GM18498 (cell line): ENCODE measurements at regions not wholly inside any gene's neighbourhood (a gene's known extent, or its start where the extent isn't known, plus 50 kb on each side); places are given as distances from the start of the nearest gene placed in this dataset.
"Not testable (repeated sequence)": the region's sequence is repeated elsewhere in the genome, so short reads cannot be mapped to it uniquely, and the experiment has no call there.

Source experiments
- ATAC-seq: cut with Tn5 transposase; IDR thresholded peaks from one replicate; pipeline ENCODE4 v1.9.1; 2021; ENCODE audit warnings: mild to moderate bottlenecking, moderate library complexity; ENCODE audit not compliant: unreplicated experiment

GRCh38 chr4:89506866-89507491 is 199.4 kb upstream of the GPRIN3 start:
- no peak for ATAC-seq

- ATAC-seq = no peak
Observed at GRCh38 chr4:89502581-89502980, 195.0 kb upstream of the GPRIN3 start.

GRCh38 chr4:89497517-89498308 is 190.1 kb upstream of the GPRIN3 start:
- ATAC-seq = no peak

- no peak for ATAC-seq
Observed at GRCh38 chr4:89496851-89497250, 189.3 kb upstream of the GPRIN3 start.

GRCh38 chr4:89493367-89493766 is 185.8 kb upstream of the GPRIN3 start:
- ATAC-seq = no peak

GRCh38 chr4:89492581-89493071 is 185.0 kb upstream of the GPRIN3 start:
- ATAC-seq = no peak

GRCh38 chr4:89491761-89492160 is 184.2 kb upstream of the GPRIN3 start:
- no peak for ATAC-seq

- ATAC-seq = not testable (repeated sequence)
Observed at GRCh38 chr4:89489921-89490431, 182.4 kb upstream of the GPRIN3 start.

GRCh38 chr4:89489338-89489771 is 181.8 kb upstream of the GPRIN3 start:
- ATAC-seq = no peak

- ATAC-seq = no peak
Observed at GRCh38 chr4:89488736-89489135, 181.1 kb upstream of the GPRIN3 start.

GRCh38 chr4:89486673-89487072 is 179.1 kb upstream of the GPRIN3 start:
- no peak for ATAC-seq

- ATAC-seq = peak; percentile 57
Observed at GRCh38 chr4:89486042-89486441, 178.4 kb upstream of the GPRIN3 start.

- ATAC-seq = no peak
Observed at GRCh38 chr4:89483833-89484232, 176.2 kb upstream of the GPRIN3 start.

GRCh38 chr4:89482926-89483595 is 175.5 kb upstream of the GPRIN3 start:
- no peak for ATAC-seq

- ATAC-seq = peak; percentile 87
Observed at GRCh38 chr4:89482251-89482650, 174.7 kb upstream of the GPRIN3 start.

- ATAC-seq = peak; percentile 91
Observed at GRCh38 chr4:89469930-89470375, 162.4 kb upstream of the GPRIN3 start.

- ATAC-seq = peak; percentile 19
Observed at GRCh38 chr4:89469516-89469915, 161.9 kb upstream of the GPRIN3 start.

- ATAC-seq = no peak
Observed at GRCh38 chr4:89468602-89469001, 161.0 kb upstream of the GPRIN3 start.

- no peak for ATAC-seq
Observed at GRCh38 chr4:89463341-89463740, 155.7 kb upstream of the GPRIN3 start.

GRCh38 chr4:89447543-89447942 is 139.9 kb upstream of the GPRIN3 start:
- no peak for ATAC-seq

- no peak for ATAC-seq
Observed at GRCh38 chr4:89446193-89446592, 138.6 kb upstream of the GPRIN3 start.
